HFFc6 (cell line): ENCODE measurements at regions not wholly inside any gene's neighbourhood (a gene's known extent, or its start where the extent isn't known, plus 50 kb on each side); places are given as distances from the start of the nearest gene placed in this dataset.

Source experiments
- DNase-seq: peaks from one replicate; pipeline ENCODE4 v3.0.0-alpha.2; 2018
- H3K27ac Mint-ChIP-seq: 2 replicates; pipeline ENCODE4 v1.8.0; 2020; ENCODE audit warnings: mild to moderate bottlenecking, mixed read lengths
- H3K27me3 Mint-ChIP-seq: 2 replicates; pipeline ENCODE4 v1.8.0; 2021; ENCODE audit warnings: mild to moderate bottlenecking, moderate library complexity, mixed read lengths; ENCODE audit not compliant: insufficient read depth
- H3K36me3 Mint-ChIP-seq: 2 replicates; pipeline ENCODE4 v1.8.0; 2021; ENCODE audit warnings: low read depth, mixed read lengths
- H3K4me1 Mint-ChIP-seq: 2 replicates; pipeline ENCODE4 v1.8.0; 2020; ENCODE audit warnings: low read depth, mixed read lengths
- H3K4me3 Mint-ChIP-seq: 2 replicates; pipeline ENCODE4 v1.8.0; 2020; ENCODE audit warnings: mild to moderate bottlenecking, moderate library complexity, mixed read lengths
- H3K9me3 Mint-ChIP-seq: 2 replicates; pipeline ENCODE4 v1.8.0; 2020; ENCODE audit warnings: mild to moderate bottlenecking, mixed read lengths
- CTCF ChIP-seq: fragments of 200-600 bp; sonication (generic); IDR thresholded peaks from 2 replicates; pipeline ENCODE4 v1.5.0; 2021; ENCODE audit warnings: antibody characterized with exemption, mild to moderate bottlenecking

- no peak overlapping the region for H3K27ac Mint-ChIP-seq
- no peak for TF ChIP-seq CTCF
- no peak overlapping the region for H3K4me3 Mint-ChIP-seq
- H3K4me1 Mint-ChIP-seq: no peaks in the 10 kb centered on the region
- H3K27me3 Mint-ChIP-seq: no peaks in the 10 kb centered on the region
- peaks cover 66% of the 10 kb centered on the region for H3K9me3 Mint-ChIP-seq
- no peak for DNase-seq
- no peaks in the 10 kb centered on the region for H3K36me3 Mint-ChIP-seq
Observed at GRCh38 chr3:1967525-1967924, 131.1 kb upstream of the CNTN4 start.

- no peak for TF ChIP-seq CTCF
- H3K27ac Mint-ChIP-seq: no peak overlapping the region
Observed at GRCh38 chr3:1969281-1969680, 129.4 kb upstream of the CNTN4 start.

GRCh38 chr3:1971780-1972179 is 126.9 kb upstream of the CNTN4 start:
- no peak for DNase-seq
- no peak overlapping the region for H3K4me3 Mint-ChIP-seq

More at GRCh38 chr3:1969281-1969680, 129.4 kb upstream of the CNTN4 start:
- Mint-ChIP-seq H3K9me3 (peaks cover 56% of the 10 kb centered on the region), H3K27me3 (no peaks in the 10 kb centered on the region), H3K36me3 (peaks cover 3% of the 10 kb centered on the region; the same call in 1 of the 2 replicates), H3K4me3 (no peak overlapping the region), H3K4me1 (no peaks in the 10 kb centered on the region)
- DNase-seq: no peak

GRCh38 chr3:1979961-1980615 is 118.6 kb upstream of the CNTN4 start:
- Mint-ChIP-seq H3K9me3 (peaks cover 63% of the 10 kb centered on the region), H3K4me3 (no peak overlapping the region), H3K36me3 (peaks cover 1% of the 10 kb centered on the region; the same call in 1 of the 2 replicates), H3K4me1 (no peaks in the 10 kb centered on the region), H3K27ac (no peak overlapping the region), H3K27me3 (no peaks in the 10 kb centered on the region)
- DNase-seq: no peak
- TF ChIP-seq CTCF: no peak

More at GRCh38 chr3:1971780-1972179, 126.9 kb upstream of the CNTN4 start:
- no peak for TF ChIP-seq CTCF
- H3K27ac Mint-ChIP-seq: no peak overlapping the region
- no peaks in the 10 kb centered on the region for H3K27me3 Mint-ChIP-seq
- no peaks in the 10 kb centered on the region for H3K4me1 Mint-ChIP-seq
- H3K36me3 Mint-ChIP-seq: peaks cover 11% of the 10 kb centered on the region; the same call in 1 of the 2 replicates
- peaks cover 65% of the 10 kb centered on the region for H3K9me3 Mint-ChIP-seq

- no peak for DNase-seq
- Mint-ChIP-seq H3K4me1 (no peaks in the 10 kb centered on the region), H3K9me3 (peaks cover 29% of the 10 kb centered on the region), H3K4me3 (no peak overlapping the region), H3K36me3 (no peaks in the 10 kb centered on the region), H3K27ac (no peak overlapping the region), H3K27me3 (no peaks in the 10 kb centered on the region)
- TF ChIP-seq CTCF: no peak
Observed at GRCh38 chr3:1987980-1988379, 110.7 kb upstream of the CNTN4 start.
